HepG2 (cell line): ENCODE measurements at regions not wholly inside any gene's neighbourhood (a gene's known extent, or its start where the extent isn't known, plus 50 kb on each side); places are given as distances from the start of the nearest gene placed in this dataset.

Experiments used
- CTCF ChIP-seq: sonication (generic); formaldehyde crosslinking; IDR thresholded peaks from 2 replicates; pipeline ENCODE4 v1.5.0; 2020; ENCODE audit warnings: mild to moderate bottlenecking, missing genetic modification reagents, moderate library complexity
- EP300 ChIP-seq, 3 experiments: sonication (generic) in 1 of 3; formaldehyde crosslinking in 1 of 3; IDR thresholded peaks; 2 replicates each; pipeline versions ENCODE4 v1.5.1 to v1.6.1; 2011 to 2020; ENCODE audit warnings: low read depth in 2 of 3, low read length in 2 of 3, borderline replicate concordance in 1 of 3, improper control_type of control experiment in 1 of 3, mild to moderate bottlenecking in 1 of 3, missing genetic modification reagents in 1 of 3, moderate library complexity in 1 of 3
- ETS1 ChIP-seq: sonication (generic); formaldehyde crosslinking; IDR thresholded peaks from 2 replicates; pipeline ENCODE4 v1.4.0; 2020; ENCODE audit warnings: missing genetic modification reagents
- KDM1A ChIP-seq: IDR thresholded peaks from 2 replicates; pipeline ENCODE4 v1.6.1; 2016; ENCODE audit warnings: missing compliant biosample characterization
- POLR2AphosphoS5 ChIP-seq: IDR thresholded peaks from 2 replicates; pipeline ENCODE4 v1.6.1; 2012; ENCODE audit warnings: low read depth, low read length
- RAD21 ChIP-seq: fragments of 450-650 bp; formaldehyde crosslinking; IDR thresholded peaks from 2 replicates; pipeline ENCODE4 v1.5.0; 2020; ENCODE audit warnings: mild to moderate bottlenecking
- RNF2 ChIP-seq: fragments of 450-650 bp; conservative IDR thresholded peaks from 2 replicates; pipeline ENCODE4 v1.6.1; 2016; ENCODE audit warnings: low read depth
- SUZ12 ChIP-seq: fragments of 150-350 bp; IDR thresholded peaks from 2 replicates; pipeline ENCODE4 v1.6.1; 2014; ENCODE audit warnings: low read depth, low read length
- ZNF776 ChIP-seq: sonication (generic); formaldehyde crosslinking; IDR thresholded peaks from 2 replicates; pipeline ENCODE4 v1.4.0; 2020; ENCODE audit warnings: mild to moderate bottlenecking, missing genetic modification reagents

- TF ChIP-seq CTCF = no peak
- no peak for TF ChIP-seq POLR2AphosphoS5
- TF ChIP-seq EP300 (IDR thresholded peaks at IDR 0.05; ENCODE audit: low read depth in 2 of 2, low read length in 2 of 2) = no peak
- TF ChIP-seq EP300 (CRISPR knock-in tag; IDR thresholded peaks at IDR 0.05; ENCODE audit: borderline replicate concordance) = no peak
- TF ChIP-seq KDM1A = no peak
- no peak for TF ChIP-seq SUZ12
- TF ChIP-seq RNF2 = no peak
- no peak for TF ChIP-seq RAD21 (CRISPR knock-in tag)
- TF ChIP-seq ETS1 (CRISPR knock-in tag) = no peak
- TF ChIP-seq ZNF776 (CRISPR knock-in tag) = no peak
These were observed 257.8 kb downstream of the JRKL start for GRCh38 chr11:96647621-96648020.
